GM12878 (cell line): ENCODE measurements at regions not wholly inside any gene's neighbourhood (a gene's known extent, or its start where the extent isn't known, plus 50 kb on each side); places are given as distances from the start of the nearest gene placed in this dataset.

Source experiments
- ATAC-seq: fragments of 200-7000 bp; cut with Tn5 transposase; 3 replicates; pipeline ENCODE4 v1.9.1; 2020; ENCODE audit warnings: mild to moderate bottlenecking, moderate library complexity
- BruUV-seq: library from RNA; stranded (reverse); fragments of 400-500 nt; replicated peaks from 2 replicates; lab custom pipeline; 2021; lab: Mats Ljungman, UMichigan
- CTCF ChIA-PET: fragments of 300-600 bp; sonication (Branson Sonifier 250); formaldehyde crosslinking; extraction: SDS; loops from one replicate; lab custom pipeline; 2021; ENCODE audit warnings: inconsistent platforms; lab: Yijun Ruan, JAX
- POLR2A ChIA-PET: fragments of 350-600 bp; formaldehyde crosslinking; extraction: SDS; loops from one replicate; lab custom pipeline; 2021; ENCODE audit warnings: inconsistent platforms; lab: Charles Lee
- RAD21 ChIA-PET: fragments of 300-600 bp; sonication (Branson Sonifier 250); formaldehyde crosslinking; loops from one replicate; lab custom pipeline; 2023; ENCODE audit warnings: antibody characterized with exemption; ENCODE audit not compliant: unreplicated experiment; lab: Charles Lee
- SMC1A ChIA-PET: fragments of 300-600 bp; sonication (Branson Sonifier 250); formaldehyde crosslinking; loops from one replicate; lab custom pipeline; 2023; ENCODE audit not compliant: unreplicated experiment, uncharacterized antibody; lab: Charles Lee
- DNase-seq: peaks from one replicate; pipeline ENCODE4 v3.0.0-alpha.2; 2011; ENCODE audit warnings: low read depth, low spot score
- FAIRE-seq: peaks from 3 replicates; lab custom pipeline; 2011; peaks lifted over from hg19 to GRCh38; lab: Jason Lieb, UNC
- H2AFZ ChIP-seq: 2 replicates; pipeline ENCODE4 v1.6.0; 2011; ENCODE audit warnings: low read depth, low read length, control low read depth; ENCODE audit not compliant: control insufficient read depth
- H3K27ac ChIP-seq: 2 replicates; pipeline ENCODE4 v1.5.1; 2011; ENCODE audit warnings: control low read depth; ENCODE audit not compliant: control insufficient read depth, insufficient read depth
- H3K27me3 ChIP-seq, 2 experiments: replicated peaks in 1 of 2; 2 replicates each; pipeline versions ENCODE4 v1.6.0 to v1.6.1; 2011; ENCODE audit warnings: low read length in 1 of 2; ENCODE audit not compliant: control insufficient read depth in 2 of 2, insufficient read depth in 2 of 2
- H3K36me3 ChIP-seq, 2 experiments: 2 replicates each; pipeline ENCODE4 v1.5.1; 2011; ENCODE audit warnings: low read length in 1 of 2; ENCODE audit not compliant: control insufficient read depth in 2 of 2, insufficient read depth in 2 of 2
- H3K4me1 ChIP-seq: 2 replicates; pipeline ENCODE4 v1.6.1; 2011; ENCODE audit warnings: mild to moderate bottlenecking, low read length, moderate library complexity, mixed read lengths; ENCODE audit not compliant: control insufficient read depth, insufficient read depth
- H3K4me2 ChIP-seq: 2 replicates; pipeline ENCODE4 v1.6.0; 2011; ENCODE audit warnings: control low read depth; ENCODE audit not compliant: control insufficient read depth, insufficient read depth
- H3K4me3 ChIP-seq: fragments of 200-600 bp; sonication (generic); 2 replicates; pipeline ENCODE4 v1.5.1; 2016
- H3K79me2 ChIP-seq: 2 replicates; pipeline ENCODE4 v1.6.0; 2011; ENCODE audit warnings: low read length; ENCODE audit not compliant: control insufficient read depth, insufficient read depth
- H3K9ac ChIP-seq: 2 replicates; pipeline ENCODE4 v1.8.0; 2011; ENCODE audit warnings: low read length, control low read depth, mixed read lengths; ENCODE audit not compliant: control insufficient read depth, insufficient read depth
- H3K9me3 ChIP-seq: replicated peaks from 3 replicates; pipeline ENCODE4 v1.5.1; 2011; ENCODE audit warnings: mild to moderate bottlenecking, low read length; ENCODE audit not compliant: control insufficient read depth, insufficient read depth
- H4K20me1 ChIP-seq: 2 replicates; pipeline ENCODE4 v1.6.0; 2011; ENCODE audit not compliant: control insufficient read depth, insufficient read depth
- ATF2 ChIP-seq: IDR thresholded peaks from 2 replicates; pipeline ENCODE4 v1.6.1; 2012; ENCODE audit warnings: low read length, inconsistent platforms
- ATF7 ChIP-seq: fragments of 450-650 bp; IDR thresholded peaks from 2 replicates; pipeline ENCODE4 v1.6.1; 2016; ENCODE audit warnings: low read depth, mild to moderate bottlenecking
- BCL11A ChIP-seq: IDR thresholded peaks from 2 replicates; pipeline ENCODE4 v1.6.1; 2011; ENCODE audit warnings: low read depth, low read length
- CBX3 ChIP-seq: fragments of 200-600 bp; sonication (generic); IDR thresholded peaks from 2 replicates; pipeline ENCODE4 v1.6.1; 2016; ENCODE audit warnings: low read depth, borderline replicate concordance
- CHD1 ChIP-seq: IDR thresholded peaks from 2 replicates; pipeline ENCODE4 v1.6.1; 2012; ENCODE audit warnings: low read depth, low read length, improper control_type of control experiment
- CHD2 ChIP-seq: IDR thresholded peaks from 2 replicates; pipeline ENCODE4 v1.6.1; 2011; ENCODE audit warnings: low read depth, low read length, improper control_type of control experiment, borderline replicate concordance
- IRF5 ChIP-seq: fragments of 450-650 bp; IDR thresholded peaks from 2 replicates; pipeline ENCODE4 v1.6.1; 2017; ENCODE audit warnings: borderline replicate concordance
- JUNB ChIP-seq: IDR thresholded peaks from 2 replicates; pipeline ENCODE4 v1.6.1; 2016; ENCODE audit warnings: antibody characterized with exemption, mild to moderate bottlenecking
- JUND ChIP-seq: IDR thresholded peaks from 2 replicates; pipeline ENCODE4 v1.6.1; 2012; ENCODE audit warnings: low read depth, mild to moderate bottlenecking, low read length, improper control_type of control experiment, moderate library complexity
- MEF2A ChIP-seq: IDR thresholded peaks from 2 replicates; pipeline ENCODE4 v1.6.1; 2011; ENCODE audit warnings: low read depth, mild to moderate bottlenecking, low read length, moderate library complexity; ENCODE audit not compliant: insufficient read depth
- MEF2B ChIP-seq: fragments of 450-650 bp; IDR thresholded peaks from 2 replicates; pipeline ENCODE4 v1.6.1; 2018; ENCODE audit warnings: mild to moderate bottlenecking, moderate library complexity; ENCODE audit not compliant: partially characterized antibody, poor library complexity, severe bottlenecking
- NFIC ChIP-seq: IDR thresholded peaks from 2 replicates; pipeline ENCODE4 v1.6.1; 2012; ENCODE audit warnings: low read depth, mild to moderate bottlenecking, inconsistent platforms, low read length, moderate library complexity
- NRF1 ChIP-seq: conservative IDR thresholded peaks from 2 replicates; pipeline ENCODE4 v1.6.1; 2011; ENCODE audit warnings: mild to moderate bottlenecking, low read depth, low read length, improper control_type of control experiment
- SREBF2 ChIP-seq: IDR thresholded peaks from 2 replicates; pipeline ENCODE4 v1.6.1; 2012; ENCODE audit warnings: mild to moderate bottlenecking, low read length
- STAT3 ChIP-seq: IDR thresholded peaks from 2 replicates; pipeline ENCODE4 v1.6.1; 2011; ENCODE audit warnings: low read depth, low read length, improper control_type of control experiment
- USF2 ChIP-seq: IDR thresholded peaks from 2 replicates; pipeline ENCODE4 v1.6.1; 2011; ENCODE audit warnings: low read depth, low read length, improper control_type of control experiment, borderline replicate concordance
- ZBED1 ChIP-seq: IDR thresholded peaks from 2 replicates; pipeline ENCODE4 v1.6.1; 2016; ENCODE audit warnings: borderline replicate concordance
- WGBS: methylation state at CpG from one replicate; pipeline ENCODE4 v1.1.6; 2016; ENCODE audit warnings: low lambda C conversion rate; ENCODE audit not compliant: insufficient replicate concordance, insufficient coverage; ENCODE audit errors: missing lambda C conversion rate; 5-methylcytosine and 5-hydroxymethylcytosine counted together
- in situ Hi-C: fragments of 300-500 bp; cut with MboI; formaldehyde crosslinking; loops from 9 replicates; pipeline ENCODE4 v1.14.3; 2018; ENCODE audit warnings: mixed read lengths
- intact Hi-C: fragments of 100-400 bp; cut with micrococcal nuclease; formaldehyde crosslinking; loops from one replicate; pipeline ENCODE4 v1.14.2; 2022; ENCODE audit not compliant: unreplicated experiment
- TF ChIP-seq, protein P1 (sequence below): fragments of 450-650 bp; IDR thresholded peaks from 2 replicates; pipeline ENCODE4 v1.6.1; 2017; ENCODE audit warnings: mild to moderate bottlenecking

DNA sequence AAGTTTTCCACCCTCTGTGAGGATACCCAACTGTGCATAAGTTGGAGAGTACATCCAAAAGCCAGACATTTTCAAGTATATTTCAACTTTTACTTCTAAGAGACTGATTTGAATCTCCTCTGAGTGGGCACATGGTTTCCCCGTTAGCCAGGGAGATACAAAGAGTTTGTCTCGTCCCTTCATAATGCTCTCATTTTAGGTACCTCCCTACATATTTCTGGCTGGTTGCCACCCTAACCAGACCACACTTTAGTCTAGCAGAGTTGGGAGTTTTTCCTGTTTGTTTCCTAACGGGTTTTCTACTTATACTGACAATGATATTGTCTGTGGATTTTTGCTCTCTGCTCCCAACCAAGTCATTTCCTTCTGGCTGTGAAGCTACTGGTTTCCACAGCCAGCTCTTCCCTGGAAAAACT is 180.3 kb downstream of the CCDC71L start (continued):
- TF ChIP-seq, protein P1, sequence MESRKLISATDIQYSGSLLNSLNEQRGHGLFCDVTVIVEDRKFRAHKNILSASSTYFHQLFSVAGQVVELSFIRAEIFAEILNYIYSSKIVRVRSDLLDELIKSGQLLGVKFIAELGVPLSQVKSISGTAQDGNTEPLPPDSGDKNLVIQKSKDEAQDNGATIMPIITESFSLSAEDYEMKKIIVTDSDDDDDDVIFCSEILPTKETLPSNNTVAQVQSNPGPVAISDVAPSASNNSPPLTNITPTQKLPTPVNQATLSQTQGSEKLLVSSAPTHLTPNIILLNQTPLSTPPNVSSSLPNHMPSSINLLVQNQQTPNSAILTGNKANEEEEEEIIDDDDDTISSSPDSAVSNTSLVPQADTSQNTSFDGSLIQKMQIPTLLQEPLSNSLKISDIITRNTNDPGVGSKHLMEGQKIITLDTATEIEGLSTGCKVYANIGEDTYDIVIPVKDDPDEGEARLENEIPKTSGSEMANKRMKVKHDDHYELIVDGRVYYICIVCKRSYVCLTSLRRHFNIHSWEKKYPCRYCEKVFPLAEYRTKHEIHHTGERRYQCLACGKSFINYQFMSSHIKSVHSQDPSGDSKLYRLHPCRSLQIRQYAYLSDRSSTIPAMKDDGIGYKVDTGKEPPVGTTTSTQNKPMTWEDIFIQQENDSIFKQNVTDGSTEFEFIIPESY: no peak

DNA sequence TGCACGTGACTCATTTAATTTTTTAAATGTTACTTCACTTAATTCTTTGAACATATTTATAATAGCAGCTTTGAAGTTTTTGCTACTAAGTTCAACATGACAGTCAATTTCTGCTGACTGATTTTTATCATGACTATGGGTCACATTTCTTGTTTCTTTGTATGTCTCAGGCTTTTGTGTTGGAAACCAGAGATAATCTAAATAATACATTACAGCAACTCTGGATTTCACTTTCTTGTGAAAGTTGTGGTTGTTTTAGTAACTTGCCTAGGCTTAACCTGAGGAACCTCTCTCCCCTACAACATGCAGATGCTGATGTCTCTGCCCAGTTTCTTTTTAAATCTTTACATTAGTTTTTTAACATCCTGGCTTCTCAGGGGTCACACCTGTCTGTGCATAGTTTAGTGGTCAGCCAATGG is 180.8 kb downstream of the CCDC71L start:
- no peaks in the 10 kb centered on the region for H3K36me3 ChIP-seq
- CTCF ChIA-PET: interaction anchor here (1.4 kb wide), 1 partner anchor 791 kb away, joined by 3 read pairs; no protein-coding TSS in a partner anchor
- no peaks in the 10 kb centered on the region for H3K27me3 ChIP-seq
- H3K4me3 ChIP-seq: no peak overlapping the region
- in situ Hi-C loops (no loop called here), intact Hi-C loops (no loop called here)
- H2AFZ ChIP-seq: no peak overlapping the region; the same call in 1 of the 2 replicates
- peak overlapping the region; percentile 19; the same call in 1 of the 2 replicates for H3K4me2 ChIP-seq
- H3K9ac ChIP-seq: no peak overlapping the region
- H3K27ac ChIP-seq: no peak overlapping the region; the same call in 1 of the 2 replicates
- H4K20me1 ChIP-seq: no peaks in the 10 kb centered on the region
- POLR2A ChIA-PET: no interaction called here
- H3K9me3 ChIP-seq: no peaks in the 10 kb centered on the region
- ATAC-seq: peak; percentile 85
- BruUV-seq: no TSS peak
- SMC1A ChIA-PET: interaction anchor here (1.0 to 1.1 kb wide), 2 partner anchors 16 to 18 kb away, joined by 3 read pairs; no protein-coding TSS in a partner anchor
- DNase-seq: no peak
- H3K4me1 ChIP-seq: peaks cover 11% of the 10 kb centered on the region
- RAD21 ChIA-PET: no interaction called here
- H3K79me2 ChIP-seq: no peaks in the 10 kb centered on the region
- peak; percentile 23 for FAIRE-seq
- 28% methylated on average over 1 of the region's 1 CpG for WGBS
- peak; percentile 46; the same call in 1 of the 2 replicates for TF ChIP-seq NFIC
- no peak for TF ChIP-seq SREBF2
- TF ChIP-seq ATF2: peak; percentile 32; the same call in 1 of the 2 replicates
- TF ChIP-seq NRF1: no peak
- no peak for TF ChIP-seq CHD1
- TF ChIP-seq JUNB: peak; percentile 55
- TF ChIP-seq ZBED1: peak; percentile 29; the same call in 1 of the 2 replicates
- no peak for TF ChIP-seq CBX3
- TF ChIP-seq IRF5: no peak
- TF ChIP-seq MEF2B: no peak
- TF ChIP-seq USF2: no peak
- TF ChIP-seq BCL11A: no peak
- TF ChIP-seq JUND: no peak
- no peak for TF ChIP-seq CHD2
- TF ChIP-seq MEF2A: 0 out of 2 replicates have a peak, but pooled peaks have one; percentile 12
- TF ChIP-seq STAT3: no peak
- 0 out of 2 replicates have a peak, but pooled peaks have one; percentile 15 for TF ChIP-seq ATF7
